Gastrocnemius medialis (tissue), 4 donors: ENCODE measurements at regions not wholly inside any gene's neighbourhood (a gene's known extent, or its start where the extent isn't known, plus 50 kb on each side); places are given as distances from the start of the nearest gene placed in this dataset.

Experiments
- POLR2A ChIP-seq, 2 donors: fragments of 450-650 bp; IDR thresholded peaks; one replicate each; pipeline ENCODE4 v1.6.1; 2017; ENCODE audit warnings: antibody characterized with exemption in 2 of 2, mild to moderate bottlenecking in 2 of 2, moderate library complexity in 2 of 2
- TF ChIP-seq, protein P1 (sequence below), 5 experiments: fragments of 450-650 bp in 3 of 5; fragments of 200-600 bp in 2 of 5; sonication (generic) in 2 of 5; IDR thresholded peaks in 4 of 5; conservative IDR thresholded peaks in 1 of 5; 1 replicate in 4 of 5; 2 replicates in 1 of 5; pipeline ENCODE4 v1.5.1; 2016 to 2019; ENCODE audit warnings: antibody characterized with exemption in 5 of 5, mild to moderate bottlenecking in 3 of 5, moderate library complexity in 3 of 5

DNA sequence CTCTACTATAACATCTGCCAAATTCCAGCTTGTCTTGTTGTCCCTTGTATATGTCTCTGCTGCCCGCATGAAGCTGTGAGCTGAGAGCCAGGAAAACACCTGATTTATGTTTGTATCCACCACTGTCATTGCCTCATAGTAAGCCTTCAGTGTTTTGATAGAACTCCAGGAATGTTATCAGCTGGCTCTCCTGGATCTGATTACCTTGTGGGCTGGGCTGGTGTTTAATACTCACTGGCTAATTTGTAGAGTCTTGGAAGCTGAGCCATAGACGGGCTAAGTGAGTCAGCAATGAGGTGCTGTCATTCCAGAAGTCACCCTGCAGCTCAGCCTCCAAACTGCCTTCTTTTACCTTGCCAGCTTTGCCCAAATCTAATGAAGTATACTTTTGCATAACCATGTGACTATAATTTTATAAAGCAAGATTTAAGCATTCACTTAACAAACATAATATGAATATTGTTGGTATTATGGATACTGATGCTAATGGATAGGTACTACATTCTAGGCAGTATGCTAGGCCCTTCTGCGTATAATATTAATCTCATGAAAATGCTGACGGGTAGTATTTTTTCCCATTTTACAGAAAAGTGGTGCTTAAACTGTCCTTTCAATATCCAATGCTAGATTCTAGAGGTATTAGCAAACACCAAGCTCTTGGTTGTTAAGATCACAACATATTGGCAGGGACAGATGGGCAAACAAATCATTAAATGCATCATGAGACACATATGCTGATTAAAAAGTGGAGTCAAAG is 62.7 kb upstream of the GATA6 start:
- TF ChIP-seq, protein P1, sequence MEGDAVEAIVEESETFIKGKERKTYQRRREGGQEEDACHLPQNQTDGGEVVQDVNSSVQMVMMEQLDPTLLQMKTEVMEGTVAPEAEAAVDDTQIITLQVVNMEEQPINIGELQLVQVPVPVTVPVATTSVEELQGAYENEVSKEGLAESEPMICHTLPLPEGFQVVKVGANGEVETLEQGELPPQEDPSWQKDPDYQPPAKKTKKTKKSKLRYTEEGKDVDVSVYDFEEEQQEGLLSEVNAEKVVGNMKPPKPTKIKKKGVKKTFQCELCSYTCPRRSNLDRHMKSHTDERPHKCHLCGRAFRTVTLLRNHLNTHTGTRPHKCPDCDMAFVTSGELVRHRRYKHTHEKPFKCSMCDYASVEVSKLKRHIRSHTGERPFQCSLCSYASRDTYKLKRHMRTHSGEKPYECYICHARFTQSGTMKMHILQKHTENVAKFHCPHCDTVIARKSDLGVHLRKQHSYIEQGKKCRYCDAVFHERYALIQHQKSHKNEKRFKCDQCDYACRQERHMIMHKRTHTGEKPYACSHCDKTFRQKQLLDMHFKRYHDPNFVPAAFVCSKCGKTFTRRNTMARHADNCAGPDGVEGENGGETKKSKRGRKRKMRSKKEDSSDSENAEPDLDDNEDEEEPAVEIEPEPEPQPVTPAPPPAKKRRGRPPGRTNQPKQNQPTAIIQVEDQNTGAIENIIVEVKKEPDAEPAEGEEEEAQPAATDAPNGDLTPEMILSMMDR (IDR thresholded peaks at IDR 0.05 in 4 of 5, conservative IDR thresholded peaks at IDR 0.05 in 1 of 5) = no peak
- no peak for TF ChIP-seq POLR2A (IDR thresholded peaks at IDR 0.05)
